ENCODE measurements at regions not wholly inside any gene's neighbourhood (a gene's known extent, or its start where the extent isn't known, plus 50 kb on each side); places are given as distances from the start of the nearest gene placed in this dataset.
"Not testable (repeated sequence)": the region's sequence is repeated elsewhere in the genome, so short reads cannot be mapped to it uniquely, and the experiment has no call there.

DNA sequence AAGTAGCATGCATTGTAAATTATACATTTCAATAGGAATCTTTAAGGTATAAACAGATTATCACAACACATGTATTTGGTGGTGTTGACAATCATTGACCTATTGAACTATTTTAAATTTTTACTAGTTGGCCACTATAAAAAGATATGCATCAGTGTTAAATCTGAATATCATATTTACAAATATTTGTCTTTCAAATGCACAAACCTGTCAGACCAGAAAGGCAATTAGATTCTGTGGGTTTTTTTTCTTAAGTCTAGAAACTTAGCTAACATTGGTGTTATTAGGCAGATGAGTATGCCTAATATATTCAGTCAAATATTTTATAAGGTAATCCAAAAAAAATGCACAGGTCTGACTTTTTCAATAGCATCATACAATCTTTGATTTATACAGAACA lies 241.4 kb upstream of the DGKB start:
- no peak overlapping the region for H3K4me3 ChIP-seq (ENCODE audit: low read depth, low read length)

DNA sequence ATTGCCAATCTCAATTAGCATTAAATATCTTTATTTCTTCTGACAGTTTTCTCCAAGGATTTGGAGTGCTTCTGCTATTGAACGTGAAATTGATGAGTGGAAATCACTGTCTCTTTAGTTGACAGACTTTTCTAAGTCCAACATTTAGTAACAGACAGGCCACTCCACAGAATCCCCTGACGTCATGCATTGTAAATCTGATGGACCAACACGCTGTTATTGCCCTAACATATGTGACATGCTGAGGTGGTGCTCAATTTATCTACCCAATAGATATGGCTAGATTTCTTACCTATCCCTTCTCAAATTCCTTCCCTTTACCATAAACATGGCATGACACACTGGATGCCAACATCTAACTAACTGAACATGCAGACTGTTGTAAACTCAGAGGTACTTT lies 240.6 kb upstream of the DGKB start:
- Histone ChIP-seq H3K4me1 (ENCODE audit: control insufficient read depth, insufficient read depth, low read length, unreplicated experiment) (no peaks in the 10 kb centered on the region), H2AFZ (ENCODE audit: low read length, unreplicated experiment) (no peak overlapping the region), H3K36me3 (ENCODE audit: insufficient read depth, low read length) (no peaks in the 10 kb centered on the region), H3K27ac (ENCODE audit: low read depth, low read length) (no peak overlapping the region), H3K27me3 (ENCODE audit: insufficient read depth, low read length) (no peaks in the 10 kb centered on the region), H3K79me2 (ENCODE audit: control insufficient read depth, insufficient read depth, low read length, unreplicated experiment) (no peaks in the 10 kb centered on the region), H3K4me3 (ENCODE audit: low read depth, low read length) (no peak overlapping the region)

More for the DNA sequence above, 241.4 kb upstream of the DGKB start:
- Histone ChIP-seq H2AFZ (ENCODE audit: low read length, unreplicated experiment) (no peak overlapping the region), H3K27ac (ENCODE audit: low read depth, low read length) (no peak overlapping the region), H3K4me1 (ENCODE audit: control insufficient read depth, insufficient read depth, low read length, unreplicated experiment) (no peaks in the 10 kb centered on the region), H3K36me3 (ENCODE audit: insufficient read depth, low read length) (no peaks in the 10 kb centered on the region), H3K79me2 (ENCODE audit: control insufficient read depth, insufficient read depth, low read length, unreplicated experiment) (no peaks in the 10 kb centered on the region), H3K27me3 (ENCODE audit: insufficient read depth, low read length) (no peaks in the 10 kb centered on the region)

DNA sequence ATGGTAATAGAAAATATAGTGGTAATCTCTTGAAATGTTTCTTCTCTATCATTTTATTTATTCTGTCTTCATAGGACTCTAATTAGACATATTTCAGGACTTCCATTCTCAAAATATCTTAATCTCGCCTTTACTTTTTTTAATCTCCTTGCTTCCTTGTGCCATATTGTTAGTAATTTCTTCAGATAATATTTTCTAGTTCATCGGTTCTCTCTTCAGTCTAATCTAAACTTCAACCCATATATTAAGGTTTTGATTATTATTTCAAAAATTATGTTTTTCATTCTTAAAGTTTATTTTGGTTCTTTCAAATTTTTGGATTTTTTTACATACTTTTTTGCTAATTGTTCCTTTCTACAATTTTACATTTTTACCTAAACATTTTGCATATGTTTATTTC lies 237.9 kb upstream of the DGKB start:
- Histone ChIP-seq H3K79me2 (ENCODE audit: control insufficient read depth, insufficient read depth, low read length, unreplicated experiment) (no peaks in the 10 kb centered on the region), H3K4me3 (ENCODE audit: low read depth, low read length) (no peak overlapping the region), H3K27me3 (ENCODE audit: insufficient read depth, low read length) (no peaks in the 10 kb centered on the region), H3K4me1 (ENCODE audit: control insufficient read depth, insufficient read depth, low read length, unreplicated experiment) (no peaks in the 10 kb centered on the region), H2AFZ (ENCODE audit: low read length, unreplicated experiment) (no peak overlapping the region), H3K27ac (ENCODE audit: low read depth, low read length) (no peak overlapping the region), H3K36me3 (ENCODE audit: insufficient read depth, low read length) (no peaks in the 10 kb centered on the region)

DNA sequence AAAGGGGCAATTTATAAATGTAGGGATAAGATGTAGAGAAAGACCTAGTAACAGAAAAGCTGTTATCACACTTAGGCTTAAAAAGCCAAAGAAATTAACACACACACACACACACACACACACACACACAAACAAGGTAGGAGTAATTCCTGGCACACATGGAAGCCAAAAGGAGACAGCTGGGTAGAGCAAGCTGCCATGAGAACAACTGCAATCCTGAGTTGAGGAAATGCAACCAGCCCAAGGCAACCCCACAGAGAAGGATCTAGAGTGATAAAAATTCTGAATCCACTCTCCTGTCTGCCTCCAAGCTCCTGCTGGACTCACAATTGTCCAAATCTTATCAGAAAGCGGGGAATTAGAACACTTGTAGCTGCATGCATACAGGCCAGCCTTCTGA lies 229.1 kb upstream of the DGKB start:
- Histone ChIP-seq H3K4me1 (ENCODE audit: control insufficient read depth, insufficient read depth, low read length, unreplicated experiment) (peaks cover 19% of the 10 kb centered on the region), H3K79me2 (ENCODE audit: control insufficient read depth, insufficient read depth, low read length, unreplicated experiment) (no peaks in the 10 kb centered on the region), H3K4me3 (ENCODE audit: low read depth, low read length) (no peak overlapping the region), H3K27ac (ENCODE audit: low read depth, low read length) (no peak overlapping the region), H3K36me3 (ENCODE audit: insufficient read depth, low read length) (no peaks in the 10 kb centered on the region), H3K27me3 (ENCODE audit: insufficient read depth, low read length) (no peaks in the 10 kb centered on the region), H2AFZ (ENCODE audit: low read length, unreplicated experiment) (no peak overlapping the region)

DNA sequence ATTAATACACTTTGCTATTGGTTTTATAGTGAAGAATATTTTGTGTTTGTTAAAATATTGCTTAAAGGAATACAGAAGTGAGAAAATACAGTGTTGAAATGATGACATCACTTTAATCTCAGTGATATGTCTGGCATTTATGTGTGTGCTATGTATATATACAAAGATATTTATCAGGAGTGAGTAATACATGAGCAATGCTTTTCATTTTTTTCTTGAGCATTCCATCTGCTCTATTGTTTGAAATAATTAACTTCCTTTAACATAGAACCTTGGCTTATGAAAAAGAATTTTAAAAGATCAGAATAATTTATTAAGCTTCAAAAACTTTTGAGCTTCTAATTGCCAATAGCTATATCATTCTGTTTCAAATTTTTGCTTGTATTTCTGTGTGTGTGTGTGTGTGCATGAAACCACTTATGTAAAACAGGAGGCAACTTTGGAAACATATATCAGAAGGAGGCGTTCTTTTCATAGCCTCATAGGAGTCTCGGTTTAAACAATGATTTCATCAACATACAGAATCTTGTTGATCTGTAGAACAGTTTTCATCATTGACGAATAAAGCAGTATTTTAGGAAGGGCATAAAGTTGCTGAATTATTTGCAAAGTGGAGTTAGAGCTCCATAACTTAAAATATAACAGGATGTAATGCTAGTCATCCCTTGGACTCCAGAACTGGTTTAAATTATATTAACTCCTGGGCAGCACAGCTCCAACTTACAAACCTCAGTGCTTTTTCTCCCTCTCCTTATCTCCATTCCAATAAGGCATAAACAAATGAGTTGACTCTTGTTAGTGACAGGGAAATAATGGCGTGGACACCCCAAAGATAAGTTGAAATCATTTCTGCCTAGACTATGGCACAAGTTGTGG lies 228.4 kb upstream of the DGKB start:
- Histone ChIP-seq H3K36me3 (ENCODE audit: insufficient read depth, low read length) (no peaks in the 10 kb centered on the region), H3K79me2 (ENCODE audit: control insufficient read depth, insufficient read depth, low read length, unreplicated experiment) (no peaks in the 10 kb centered on the region), H3K4me3 (ENCODE audit: low read depth, low read length) (no peak overlapping the region), H3K27me3 (ENCODE audit: insufficient read depth, low read length) (no peaks in the 10 kb centered on the region), H3K27ac (ENCODE audit: low read depth, low read length) (peak overlapping the region; percentile 28; the same call in 1 of the 2 replicates), H3K4me1 (ENCODE audit: control insufficient read depth, insufficient read depth, low read length, unreplicated experiment) (peaks cover 19% of the 10 kb centered on the region), H2AFZ (ENCODE audit: low read length, unreplicated experiment) (peak overlapping the region; percentile 72)

DNA sequence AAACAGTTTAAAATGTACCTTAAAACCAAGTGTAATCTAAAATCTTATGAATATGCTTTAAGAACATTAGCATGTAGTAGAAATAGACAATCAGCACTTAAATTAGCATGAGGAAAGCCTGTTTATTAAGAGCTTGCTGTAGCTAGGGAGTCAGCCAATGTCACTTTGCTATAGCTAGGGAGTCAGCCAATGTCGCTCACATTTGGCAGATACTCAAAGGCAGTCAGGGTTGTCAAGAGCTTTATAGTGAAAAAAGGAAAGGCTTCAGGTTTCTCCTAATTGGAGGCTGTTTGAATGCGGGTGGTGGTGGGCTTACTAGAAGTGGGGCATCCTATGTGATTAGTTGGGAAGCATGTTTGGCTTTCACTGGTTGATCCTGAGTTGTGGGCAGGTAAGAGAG lies 226.2 kb upstream of the DGKB start:
- Histone ChIP-seq H3K27me3 (ENCODE audit: insufficient read depth, low read length) (no peaks in the 10 kb centered on the region), H3K4me3 (ENCODE audit: low read depth, low read length) (no peak overlapping the region), H3K36me3 (ENCODE audit: insufficient read depth, low read length) (no peaks in the 10 kb centered on the region), H3K27ac (ENCODE audit: low read depth, low read length) (no peak overlapping the region), H3K79me2 (ENCODE audit: control insufficient read depth, insufficient read depth, low read length, unreplicated experiment) (no peaks in the 10 kb centered on the region), H3K4me1 (ENCODE audit: control insufficient read depth, insufficient read depth, low read length, unreplicated experiment) (peaks cover 19% of the 10 kb centered on the region), H2AFZ (ENCODE audit: low read length, unreplicated experiment) (no peak overlapping the region)

DNA sequence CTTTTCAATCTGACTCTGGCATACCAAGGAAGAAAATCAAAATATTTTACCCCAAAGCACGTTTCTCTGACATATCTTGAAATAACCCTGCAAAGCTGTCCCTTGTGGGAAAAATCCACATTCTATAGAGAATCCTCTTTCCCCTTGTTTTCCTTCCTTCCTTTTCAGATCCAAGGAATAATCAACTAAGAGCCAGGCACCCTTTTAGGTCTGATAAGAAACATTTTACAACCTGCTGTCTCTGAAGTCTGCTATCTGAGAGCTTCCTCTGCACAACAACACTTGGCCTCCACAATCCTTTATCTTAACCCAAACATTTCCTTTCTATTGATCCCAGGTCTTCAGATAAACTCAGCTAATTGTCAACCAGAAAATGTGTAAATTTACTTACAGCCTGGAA lies 224.1 kb upstream of the DGKB start:
- H3K79me2 ChIP-seq (ENCODE audit: control insufficient read depth, insufficient read depth, low read length, unreplicated experiment); H3K36me3 ChIP-seq (ENCODE audit: insufficient read depth, low read length); H3K27me3 ChIP-seq (ENCODE audit: insufficient read depth, low read length); H3K27ac ChIP-seq (ENCODE audit: low read depth, low read length); H2AFZ ChIP-seq (ENCODE audit: low read length, unreplicated experiment); H3K4me3 ChIP-seq (ENCODE audit: low read depth, low read length): not testable (repeated sequence)
- H3K4me1 ChIP-seq (ENCODE audit: control insufficient read depth, insufficient read depth, low read length, unreplicated experiment) = peaks cover 23% of the 10 kb centered on the region

DNA sequence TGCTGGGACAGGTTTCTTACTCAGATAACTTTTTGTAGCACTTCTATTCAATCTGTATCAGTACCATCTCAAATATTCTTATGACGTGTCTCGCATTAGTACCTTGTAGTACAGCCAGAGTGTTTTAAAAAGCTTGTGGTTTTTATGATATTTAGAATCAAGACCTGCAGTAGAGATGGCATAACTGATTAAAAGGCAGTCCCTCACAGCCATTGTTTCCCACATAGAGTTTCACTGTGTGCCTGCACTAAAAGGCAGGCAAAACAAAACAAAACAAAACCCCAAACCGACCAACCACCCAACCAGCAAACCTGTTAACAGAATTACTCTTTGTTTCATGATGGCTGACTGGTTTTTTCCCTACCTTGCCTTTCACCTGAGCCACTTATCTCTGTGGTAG lies 221.3 kb upstream of the DGKB start:
- H3K4me3 ChIP-seq (ENCODE audit: low read depth, low read length) = no peak overlapping the region
- no peak overlapping the region for H2AFZ ChIP-seq (ENCODE audit: low read length, unreplicated experiment)

DNA sequence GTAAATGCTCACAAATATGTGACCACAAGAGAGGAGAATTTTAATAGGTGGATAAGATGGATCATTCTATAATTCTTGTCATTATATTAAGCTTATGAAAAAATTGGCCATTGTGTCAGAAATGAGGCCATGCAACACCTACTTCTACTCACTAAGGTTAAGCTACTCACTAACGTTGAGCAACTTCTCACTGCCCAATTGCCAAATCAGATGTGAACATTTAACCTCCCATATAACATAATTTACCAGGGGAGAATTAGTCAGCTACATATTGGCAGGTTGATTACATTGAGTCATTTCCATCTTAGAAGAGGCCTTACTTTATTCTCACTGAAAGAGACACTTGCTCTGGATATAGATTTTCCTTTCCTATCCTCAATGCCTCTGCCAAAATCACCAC lies 211.2 kb upstream of the DGKB start:
- H3K27me3 ChIP-seq (ENCODE audit: insufficient read depth, low read length) = no peaks in the 10 kb centered on the region
- no peaks in the 10 kb centered on the region for H3K4me1 ChIP-seq (ENCODE audit: control insufficient read depth, insufficient read depth, low read length, unreplicated experiment)
- H3K36me3 ChIP-seq (ENCODE audit: insufficient read depth, low read length) = no peaks in the 10 kb centered on the region
- no peak overlapping the region for H2AFZ ChIP-seq (ENCODE audit: low read length, unreplicated experiment)
- no peak overlapping the region for H3K27ac ChIP-seq (ENCODE audit: low read depth, low read length)
- no peaks in the 10 kb centered on the region for H3K79me2 ChIP-seq (ENCODE audit: control insufficient read depth, insufficient read depth, low read length, unreplicated experiment)
- H3K4me3 ChIP-seq (ENCODE audit: low read depth, low read length) = no peak overlapping the region

More for the DNA sequence above, 221.3 kb upstream of the DGKB start:
- Histone ChIP-seq H3K36me3 (ENCODE audit: insufficient read depth, low read length) (no peaks in the 10 kb centered on the region), H3K4me1 (ENCODE audit: control insufficient read depth, insufficient read depth, low read length, unreplicated experiment) (peaks cover 4% of the 10 kb centered on the region), H3K27me3 (ENCODE audit: insufficient read depth, low read length) (no peaks in the 10 kb centered on the region), H3K27ac (ENCODE audit: low read depth, low read length) (no peak overlapping the region), H3K79me2 (ENCODE audit: control insufficient read depth, insufficient read depth, low read length, unreplicated experiment) (no peaks in the 10 kb centered on the region)

DNA sequence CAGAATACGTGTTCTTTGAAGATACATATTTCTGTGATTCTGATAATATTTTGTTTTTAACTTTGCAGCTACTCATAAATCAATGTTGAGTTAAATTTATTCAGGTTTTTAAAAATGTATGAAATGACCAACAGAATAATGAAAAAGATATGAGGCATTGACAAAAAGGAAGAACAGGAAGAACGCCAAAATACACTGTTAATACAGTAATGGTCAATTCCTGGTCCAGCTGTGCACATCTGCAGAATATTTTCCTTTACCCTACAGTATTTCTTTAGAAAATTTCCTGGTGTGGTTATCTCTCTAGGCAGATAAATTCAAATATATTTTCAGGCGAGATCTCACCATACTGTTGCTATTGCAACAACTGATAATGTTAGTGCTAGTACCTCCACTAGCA lies 203.2 kb upstream of the DGKB start:
- no peaks in the 10 kb centered on the region for H3K36me3 ChIP-seq (ENCODE audit: insufficient read depth, low read length)
- H3K27ac ChIP-seq (ENCODE audit: low read depth, low read length) = no peak overlapping the region
- H3K27me3 ChIP-seq (ENCODE audit: insufficient read depth, low read length) = no peaks in the 10 kb centered on the region
- no peaks in the 10 kb centered on the region for H3K79me2 ChIP-seq (ENCODE audit: control insufficient read depth, insufficient read depth, low read length, unreplicated experiment)
- H3K4me3 ChIP-seq (ENCODE audit: low read depth, low read length) = no peak overlapping the region
- no peak overlapping the region for H2AFZ ChIP-seq (ENCODE audit: low read length, unreplicated experiment)
- H3K4me1 ChIP-seq (ENCODE audit: control insufficient read depth, insufficient read depth, low read length, unreplicated experiment) = no peaks in the 10 kb centered on the region

DNA sequence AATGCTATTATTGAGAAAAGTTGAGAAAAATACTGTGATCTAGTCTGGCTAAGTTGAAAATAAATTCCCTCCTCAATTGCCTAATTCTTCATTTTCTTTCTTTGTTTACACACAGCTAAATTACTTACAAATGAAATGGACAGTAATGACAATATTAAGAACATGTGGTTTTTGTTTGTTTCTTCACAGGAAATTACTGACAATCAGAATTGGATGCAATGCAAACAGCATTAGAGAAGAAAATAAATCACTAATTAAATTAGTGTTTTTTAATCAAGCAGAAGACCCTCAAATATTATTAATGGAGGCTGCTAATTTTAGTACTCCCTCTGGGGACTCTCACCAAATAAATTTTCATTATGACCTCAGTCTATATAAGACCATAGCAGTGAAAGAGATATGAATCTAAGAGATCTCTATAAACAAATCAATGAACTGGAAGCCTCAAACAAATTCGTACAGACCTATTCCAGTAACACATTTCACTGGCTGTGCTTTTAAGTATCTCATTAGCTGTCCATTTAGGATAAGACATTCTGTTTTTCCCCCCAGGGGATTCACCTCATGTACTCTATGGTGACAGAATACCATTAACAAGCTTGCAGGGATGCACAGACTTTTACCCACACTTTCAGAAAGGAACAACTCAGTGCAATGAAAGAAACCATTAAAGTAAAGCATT lies 202.0 kb upstream of the DGKB start:
- no peaks in the 10 kb centered on the region for H3K4me1 ChIP-seq (ENCODE audit: control insufficient read depth, insufficient read depth, low read length, unreplicated experiment)
- no peaks in the 10 kb centered on the region for H3K27me3 ChIP-seq (ENCODE audit: insufficient read depth, low read length)
- H3K27ac ChIP-seq (ENCODE audit: low read depth, low read length) = no peak overlapping the region
- H3K4me3 ChIP-seq (ENCODE audit: low read depth, low read length) = no peak overlapping the region
- H2AFZ ChIP-seq (ENCODE audit: low read length, unreplicated experiment) = peak overlapping the region; percentile 37
- no peaks in the 10 kb centered on the region for H3K36me3 ChIP-seq (ENCODE audit: insufficient read depth, low read length)
- no peaks in the 10 kb centered on the region for H3K79me2 ChIP-seq (ENCODE audit: control insufficient read depth, insufficient read depth, low read length, unreplicated experiment)

Data from ACC112 (cell line).